ENCODE measurements at regions not wholly inside any gene's neighbourhood (a gene's known extent, or its start where the extent isn't known, plus 50 kb on each side); places are given as distances from the start of the nearest gene placed in this dataset.

DNA sequence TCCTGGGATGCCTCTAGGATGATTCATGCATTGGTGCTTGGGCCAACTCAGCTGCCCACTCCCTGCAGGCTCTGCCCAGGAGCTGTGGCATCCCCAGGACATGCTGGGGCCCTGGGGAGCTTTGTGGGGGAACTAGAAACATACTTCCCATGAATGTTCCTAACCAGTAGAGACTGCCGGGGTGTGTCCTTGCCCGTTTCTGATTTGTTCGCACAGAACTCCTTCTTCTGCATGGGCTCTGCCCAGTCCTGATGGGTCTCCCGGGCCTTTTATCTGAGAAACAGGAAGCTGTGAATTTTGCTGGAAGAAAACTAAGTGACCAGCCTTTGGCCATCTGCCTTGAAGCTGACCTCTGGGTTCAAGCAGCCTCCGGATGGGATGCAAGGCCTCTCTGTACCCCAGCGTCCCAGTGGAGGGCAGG, 71.6 kb upstream of the RNU6ATAC start:
- Histone ChIP-seq H3K36me3 (no peaks in the 10 kb centered on the region), H3K4me3 (ENCODE audit: low read depth in 1 of 2, low read length in 1 of 2) (no peak overlapping the region), H3K27ac (no peak overlapping the region), H3K27me3 (peaks cover 39% of the 10 kb centered on the region), H3K9me3 (no peaks in the 10 kb centered on the region), H3K4me1 (ENCODE audit: control insufficient read depth in 1 of 2, insufficient read depth in 1 of 2, low read depth in 1 of 2, low read length in 1 of 2) (no peaks in the 10 kb centered on the region)
- TF ChIP-seq, protein P1, sequence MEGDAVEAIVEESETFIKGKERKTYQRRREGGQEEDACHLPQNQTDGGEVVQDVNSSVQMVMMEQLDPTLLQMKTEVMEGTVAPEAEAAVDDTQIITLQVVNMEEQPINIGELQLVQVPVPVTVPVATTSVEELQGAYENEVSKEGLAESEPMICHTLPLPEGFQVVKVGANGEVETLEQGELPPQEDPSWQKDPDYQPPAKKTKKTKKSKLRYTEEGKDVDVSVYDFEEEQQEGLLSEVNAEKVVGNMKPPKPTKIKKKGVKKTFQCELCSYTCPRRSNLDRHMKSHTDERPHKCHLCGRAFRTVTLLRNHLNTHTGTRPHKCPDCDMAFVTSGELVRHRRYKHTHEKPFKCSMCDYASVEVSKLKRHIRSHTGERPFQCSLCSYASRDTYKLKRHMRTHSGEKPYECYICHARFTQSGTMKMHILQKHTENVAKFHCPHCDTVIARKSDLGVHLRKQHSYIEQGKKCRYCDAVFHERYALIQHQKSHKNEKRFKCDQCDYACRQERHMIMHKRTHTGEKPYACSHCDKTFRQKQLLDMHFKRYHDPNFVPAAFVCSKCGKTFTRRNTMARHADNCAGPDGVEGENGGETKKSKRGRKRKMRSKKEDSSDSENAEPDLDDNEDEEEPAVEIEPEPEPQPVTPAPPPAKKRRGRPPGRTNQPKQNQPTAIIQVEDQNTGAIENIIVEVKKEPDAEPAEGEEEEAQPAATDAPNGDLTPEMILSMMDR (IDR thresholded peaks at IDR 0.05) = no peak

DNA sequence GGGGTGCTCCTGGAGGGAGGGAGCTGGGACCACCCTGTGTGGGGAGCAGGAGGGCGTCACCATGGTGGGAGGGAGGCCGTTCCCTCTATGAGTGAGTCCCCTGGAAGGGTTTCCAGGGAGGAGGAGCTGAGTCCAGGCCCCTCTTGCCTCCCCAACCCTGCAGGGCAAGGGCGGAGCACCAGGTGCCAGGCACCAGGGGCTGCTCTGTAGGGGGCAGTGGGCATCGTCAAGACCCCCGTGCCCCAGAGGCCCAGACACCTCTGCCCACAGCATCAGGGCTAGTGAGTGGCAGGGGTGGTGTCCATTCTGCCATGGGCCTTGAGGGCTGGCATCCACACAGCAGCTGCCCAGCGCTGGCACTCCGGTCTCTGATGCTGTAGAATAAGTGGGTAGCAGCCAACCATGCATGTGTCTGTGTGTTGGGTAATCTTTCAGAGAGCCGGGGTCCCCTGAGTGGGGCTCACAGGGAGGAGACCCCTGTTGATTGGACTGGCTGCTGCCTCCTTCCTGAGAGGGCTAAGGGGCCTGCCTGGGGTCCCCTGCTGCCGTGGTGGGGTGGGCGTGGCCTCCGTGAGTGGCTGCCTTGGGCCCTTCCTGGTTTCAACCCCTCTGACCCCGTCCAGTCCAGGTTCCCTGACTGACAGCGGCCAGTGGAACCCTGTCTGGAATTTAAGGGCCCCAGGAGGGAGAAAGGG, 72.7 kb upstream of the RNU6ATAC start:
- Histone ChIP-seq H3K27ac (no peak overlapping the region), H3K4me1 (ENCODE audit: control insufficient read depth in 1 of 2, insufficient read depth in 1 of 2, low read depth in 1 of 2, low read length in 1 of 2) (no peaks in the 10 kb centered on the region), H3K9me3 (no peaks in the 10 kb centered on the region), H3K4me3 (ENCODE audit: low read depth in 1 of 2, low read length in 1 of 2) (no peak overlapping the region), H3K36me3 (no peaks in the 10 kb centered on the region), H3K27me3 (peaks cover 40% of the 10 kb centered on the region)
- TF ChIP-seq, protein P1 (IDR thresholded peaks at IDR 0.05) = no peak

- Histone ChIP-seq H3K4me3 (ENCODE audit: low read depth in 1 of 2, low read length in 1 of 2) (no peak overlapping the region), H3K27me3 (peaks cover 38% of the 10 kb centered on the region), H3K36me3 (no peaks in the 10 kb centered on the region), H3K27ac (no peak overlapping the region), H3K9me3 (no peaks in the 10 kb centered on the region), H3K4me1 (ENCODE audit: control insufficient read depth in 1 of 2, insufficient read depth in 1 of 2, low read depth in 1 of 2, low read length in 1 of 2) (peaks cover 3 to 6% of the 10 kb centered on the region in 2 experiments)
- TF ChIP-seq, protein P1 (IDR thresholded peaks at IDR 0.05) = no peak
Observed at GRCh38 chr9:134237630-134238265, 73.4 kb upstream of the RNU6ATAC start.

GRCh38 chr9:134239130-134239903, 75.0 kb upstream of the RNU6ATAC start:
- peaks cover 18 to 21% of the 10 kb centered on the region in 2 experiments for H3K4me1 ChIP-seq (ENCODE audit: control insufficient read depth in 1 of 2, insufficient read depth in 1 of 2, low read depth in 1 of 2, low read length in 1 of 2)
- TF ChIP-seq, protein P1 (IDR thresholded peaks at IDR 0.05) = no peak
- peaks cover 27% of the 10 kb centered on the region for H3K27me3 ChIP-seq
- no peaks in the 10 kb centered on the region for H3K36me3 ChIP-seq
- no peak overlapping the region for H3K27ac ChIP-seq
- H3K9me3 ChIP-seq = no peaks in the 10 kb centered on the region
- H3K4me3 ChIP-seq (ENCODE audit: low read depth in 1 of 2, low read length in 1 of 2) = no peak overlapping the region

- Histone ChIP-seq H3K4me1 (ENCODE audit: control insufficient read depth in 1 of 2, insufficient read depth in 1 of 2, low read depth in 1 of 2, low read length in 1 of 2) (peaks cover 25 to 27% of the 10 kb centered on the region in 2 experiments), H3K4me3 (ENCODE audit: low read depth in 1 of 2, low read length in 1 of 2) (no peak overlapping the region), H3K27me3 (peaks cover 27% of the 10 kb centered on the region), H3K27ac (no peak overlapping the region), H3K9me3 (no peaks in the 10 kb centered on the region), H3K36me3 (no peaks in the 10 kb centered on the region)
- TF ChIP-seq, protein P1 (IDR thresholded peaks at IDR 0.05) = no peak
Observed at GRCh38 chr9:134239939-134240338, 75.6 kb upstream of the RNU6ATAC start.
